GM23338 (cell line): ENCODE measurements at regions not wholly inside any gene's neighbourhood (a gene's known extent, or its start where the extent isn't known, plus 50 kb on each side); places are given as distances from the start of the nearest gene placed in this dataset.

Source experiments
- ATAC-seq: fragments of 200-7000 bp; cut with Tn5 transposase; 3 replicates; pipeline ENCODE4 v1.9.1; 2020
- DNase-seq: peaks from one replicate; pipeline ENCODE4 v3.0.0-alpha.2; 2015; ENCODE audit warnings: low spot score
- H2AFZ ChIP-seq: fragments of 200-600 bp; sonication (generic); 2 replicates; pipeline ENCODE4 v1.8.0; 2016; ENCODE audit warnings: antibody characterized with exemption, mild to moderate bottlenecking, moderate library complexity
- H3F3A ChIP-seq: fragments of 200-600 bp; sonication (generic); replicated peaks from 2 replicates; pipeline ENCODE4 v1.8.0; 2017; ENCODE audit warnings: antibody characterized with exemption, mixed run types, low read depth
- H3K27ac ChIP-seq: fragments of 200-600 bp; sonication (generic); 2 replicates; pipeline ENCODE4 v1.6.1; 2016; ENCODE audit warnings: low read depth
- H3K27me3 ChIP-seq: fragments of 200-600 bp; sonication (generic); 2 replicates; pipeline ENCODE4 v1.8.0; 2016; ENCODE audit warnings: mild to moderate bottlenecking, mixed run types, moderate library complexity; ENCODE audit not compliant: insufficient read depth
- H3K36me3 ChIP-seq: fragments of 200-600 bp; sonication (generic); 2 replicates; pipeline ENCODE4 v1.8.0; 2016; ENCODE audit warnings: mild to moderate bottlenecking; ENCODE audit not compliant: insufficient read depth
- H3K4me1 ChIP-seq: fragments of 200-600 bp; sonication (generic); 2 replicates; pipeline ENCODE4 v1.8.0; 2016; ENCODE audit warnings: mild to moderate bottlenecking, moderate library complexity; ENCODE audit not compliant: insufficient read depth
- H3K4me2 ChIP-seq: fragments of 200-600 bp; sonication (generic); 2 replicates; pipeline ENCODE4 v1.7.1; 2017; ENCODE audit warnings: mixed run types
- H3K4me3 ChIP-seq: fragments of 200-600 bp; sonication (generic); 2 replicates; pipeline ENCODE4 v1.6.1; 2016; ENCODE audit warnings: mixed run types
- H3K79me2 ChIP-seq: fragments of 200-600 bp; sonication (generic); replicated peaks from 2 replicates; pipeline ENCODE4 v1.8.0; 2017; ENCODE audit warnings: mild to moderate bottlenecking; ENCODE audit not compliant: insufficient read depth
- H3K9me2 ChIP-seq: fragments of 200-600 bp; sonication (generic); 2 replicates; pipeline ENCODE4 v1.8.0; 2017; ENCODE audit not compliant: insufficient read depth
- H4K20me1 ChIP-seq: fragments of 200-600 bp; sonication (generic); replicated peaks from 2 replicates; pipeline ENCODE4 v1.8.0; 2017; ENCODE audit warnings: mild to moderate bottlenecking; ENCODE audit not compliant: insufficient read depth
- H3K27ac Mint-ChIP-seq: 2 replicates; pipeline ENCODE4 v1.8.0; 2020; ENCODE audit warnings: inconsistent platforms, mild to moderate bottlenecking, moderate library complexity, mixed read lengths
- H3K27me3 Mint-ChIP-seq: 3 replicates; pipeline ENCODE4 v1.8.0; 2022; ENCODE audit warnings: low read depth, mild to moderate bottlenecking, moderate library complexity, mixed read lengths, inconsistent platforms; ENCODE audit not compliant: insufficient read depth, poor library complexity
- H3K36me3 Mint-ChIP-seq: 3 replicates; pipeline ENCODE4 v1.8.0; 2021; ENCODE audit warnings: low read depth, mild to moderate bottlenecking, inconsistent platforms, moderate library complexity, mixed read lengths
- H3K4me1 Mint-ChIP-seq: 3 replicates; pipeline ENCODE4 v1.8.0; 2020; ENCODE audit warnings: mild to moderate bottlenecking, inconsistent platforms, mixed read lengths
- H3K4me3 Mint-ChIP-seq: 3 replicates; pipeline ENCODE4 v1.8.0; 2021; ENCODE audit warnings: moderate library complexity, mild to moderate bottlenecking, inconsistent platforms, mixed read lengths
- H3K9me3 Mint-ChIP-seq: 3 replicates; pipeline ENCODE4 v1.8.0; 2020; ENCODE audit warnings: moderate library complexity, mild to moderate bottlenecking, inconsistent platforms, mixed read lengths
- CREB1 ChIP-seq: fragments of 250-450 bp; sonication (Bioruptor Pico); IDR thresholded peaks from 2 replicates; pipeline ENCODE4 v1.5.0; 2020; ENCODE audit warnings: low read depth, mild to moderate bottlenecking, moderate library complexity
- EZH2 ChIP-seq: fragments of 200-600 bp; sonication (generic); IDR thresholded peaks from one replicate; pipeline ENCODE4 v1.8.0; 2017; ENCODE audit warnings: antibody characterized with exemption, mild to moderate bottlenecking, low read depth; ENCODE audit not compliant: unreplicated experiment
- EZH2phosphoT487 ChIP-seq: fragments of 200-600 bp; sonication (generic); IDR thresholded peaks from one replicate; pipeline ENCODE4 v1.8.1; 2018; ENCODE audit warnings: antibody characterized with exemption; ENCODE audit not compliant: unreplicated experiment
- JUNB ChIP-seq: IDR thresholded peaks from one replicate; pipeline ENCODE4 v1.6.1; 2016; ENCODE audit warnings: antibody characterized with exemption; ENCODE audit not compliant: unreplicated experiment
- NANOG ChIP-seq: IDR thresholded peaks from 2 replicates; pipeline ENCODE4 v1.6.1; 2016; ENCODE audit warnings: antibody characterized with exemption, borderline replicate concordance
- POLR2AphosphoS5 ChIP-seq: IDR thresholded peaks from 2 replicates; pipeline ENCODE4 v1.6.1; 2016; ENCODE audit warnings: antibody characterized with exemption, low read depth
- REST ChIP-seq: IDR thresholded peaks from one replicate; pipeline ENCODE4 v1.6.1; 2018; ENCODE audit warnings: antibody characterized with exemption; ENCODE audit not compliant: unreplicated experiment
- STAT1 ChIP-seq: IDR thresholded peaks from one replicate; pipeline ENCODE4 v1.6.1; 2016; ENCODE audit warnings: antibody characterized with exemption; ENCODE audit not compliant: unreplicated experiment
- ZNF114 ChIP-seq: fragments of 250-450 bp; sonication (Bioruptor Pico); IDR thresholded peaks from 2 replicates; pipeline ENCODE4 v1.5.0; 2020; ENCODE audit warnings: mild to moderate bottlenecking, moderate library complexity
- ZNF331 ChIP-seq: fragments of 250-450 bp; sonication (Bioruptor Pico); IDR thresholded peaks from 2 replicates; pipeline ENCODE4 v1.5.0; 2020; ENCODE audit warnings: low read depth, mild to moderate bottlenecking, moderate library complexity
- TF ChIP-seq, protein P1 (sequence below), 2 experiments: fragments of 200-600 bp in 1 of 2; sonication (generic) in 1 of 2; conservative IDR thresholded peaks; 2 replicates each; pipeline versions ENCODE4 v1.5.1 to v1.6.1; 2016 to 2017; ENCODE audit warnings: antibody characterized with exemption in 2 of 2, low read depth in 2 of 2, mild to moderate bottlenecking in 2 of 2, moderate library complexity in 1 of 2
- TF ChIP-seq, protein P2 (sequence below): fragments of 250-450 bp; sonication (Bioruptor Pico); IDR thresholded peaks from 2 replicates; pipeline ENCODE4 v1.5.0; 2020; ENCODE audit warnings: mild to moderate bottlenecking, moderate library complexity
- TF ChIP-seq, protein P3 (sequence below): IDR thresholded peaks from 2 replicates; pipeline ENCODE4 v1.6.1; 2016; ENCODE audit warnings: antibody characterized with exemption

- DNase-seq (no peak), ATAC-seq (no peak)
- Histone ChIP-seq H3K9me2 (no peaks in the 10 kb centered on the region), H3K27me3 (peaks cover 92% of the 10 kb centered on the region), H4K20me1 (peaks cover 3% of the 10 kb centered on the region; the same call in 1 of the 2 replicates), H3K79me2 (no peaks in the 10 kb centered on the region), H3K4me1 (peaks cover 10% of the 10 kb centered on the region; the same call in 1 of the 2 replicates), H3K36me3 (no peaks in the 10 kb centered on the region), H3K4me3 (no peak overlapping the region), H3K27ac (no peak overlapping the region), H2AFZ (no peak overlapping the region), H3F3A (no peaks in the 10 kb centered on the region), H3K4me2 (no peak overlapping the region)
- Mint-ChIP-seq H3K27ac (no peak overlapping the region), H3K9me3 (no peaks in the 10 kb centered on the region; the same call in 2 of the 3 replicates), H3K36me3 (no peaks in the 10 kb centered on the region), H3K4me1 (peaks cover 19% of the 10 kb centered on the region), H3K27me3 (peaks cover 61% of the 10 kb centered on the region), H3K4me3 (no peak overlapping the region)
- TF ChIP-seq EZH2 (no peak), EZH2phosphoT487 (no peak), ZNF114 (no peak), CREB1 (no peak), JUNB (no peak), POLR2AphosphoS5 (no peak), ZNF331 (CRISPR knock-in tag) (no peak), REST (no peak), NANOG (no peak), STAT1 (no peak)
- TF ChIP-seq, protein P1, sequence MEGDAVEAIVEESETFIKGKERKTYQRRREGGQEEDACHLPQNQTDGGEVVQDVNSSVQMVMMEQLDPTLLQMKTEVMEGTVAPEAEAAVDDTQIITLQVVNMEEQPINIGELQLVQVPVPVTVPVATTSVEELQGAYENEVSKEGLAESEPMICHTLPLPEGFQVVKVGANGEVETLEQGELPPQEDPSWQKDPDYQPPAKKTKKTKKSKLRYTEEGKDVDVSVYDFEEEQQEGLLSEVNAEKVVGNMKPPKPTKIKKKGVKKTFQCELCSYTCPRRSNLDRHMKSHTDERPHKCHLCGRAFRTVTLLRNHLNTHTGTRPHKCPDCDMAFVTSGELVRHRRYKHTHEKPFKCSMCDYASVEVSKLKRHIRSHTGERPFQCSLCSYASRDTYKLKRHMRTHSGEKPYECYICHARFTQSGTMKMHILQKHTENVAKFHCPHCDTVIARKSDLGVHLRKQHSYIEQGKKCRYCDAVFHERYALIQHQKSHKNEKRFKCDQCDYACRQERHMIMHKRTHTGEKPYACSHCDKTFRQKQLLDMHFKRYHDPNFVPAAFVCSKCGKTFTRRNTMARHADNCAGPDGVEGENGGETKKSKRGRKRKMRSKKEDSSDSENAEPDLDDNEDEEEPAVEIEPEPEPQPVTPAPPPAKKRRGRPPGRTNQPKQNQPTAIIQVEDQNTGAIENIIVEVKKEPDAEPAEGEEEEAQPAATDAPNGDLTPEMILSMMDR (conservative IDR thresholded peaks at IDR 0.05; ENCODE audit: low read depth in 2 of 2): no peak
- TF ChIP-seq, protein P2, sequence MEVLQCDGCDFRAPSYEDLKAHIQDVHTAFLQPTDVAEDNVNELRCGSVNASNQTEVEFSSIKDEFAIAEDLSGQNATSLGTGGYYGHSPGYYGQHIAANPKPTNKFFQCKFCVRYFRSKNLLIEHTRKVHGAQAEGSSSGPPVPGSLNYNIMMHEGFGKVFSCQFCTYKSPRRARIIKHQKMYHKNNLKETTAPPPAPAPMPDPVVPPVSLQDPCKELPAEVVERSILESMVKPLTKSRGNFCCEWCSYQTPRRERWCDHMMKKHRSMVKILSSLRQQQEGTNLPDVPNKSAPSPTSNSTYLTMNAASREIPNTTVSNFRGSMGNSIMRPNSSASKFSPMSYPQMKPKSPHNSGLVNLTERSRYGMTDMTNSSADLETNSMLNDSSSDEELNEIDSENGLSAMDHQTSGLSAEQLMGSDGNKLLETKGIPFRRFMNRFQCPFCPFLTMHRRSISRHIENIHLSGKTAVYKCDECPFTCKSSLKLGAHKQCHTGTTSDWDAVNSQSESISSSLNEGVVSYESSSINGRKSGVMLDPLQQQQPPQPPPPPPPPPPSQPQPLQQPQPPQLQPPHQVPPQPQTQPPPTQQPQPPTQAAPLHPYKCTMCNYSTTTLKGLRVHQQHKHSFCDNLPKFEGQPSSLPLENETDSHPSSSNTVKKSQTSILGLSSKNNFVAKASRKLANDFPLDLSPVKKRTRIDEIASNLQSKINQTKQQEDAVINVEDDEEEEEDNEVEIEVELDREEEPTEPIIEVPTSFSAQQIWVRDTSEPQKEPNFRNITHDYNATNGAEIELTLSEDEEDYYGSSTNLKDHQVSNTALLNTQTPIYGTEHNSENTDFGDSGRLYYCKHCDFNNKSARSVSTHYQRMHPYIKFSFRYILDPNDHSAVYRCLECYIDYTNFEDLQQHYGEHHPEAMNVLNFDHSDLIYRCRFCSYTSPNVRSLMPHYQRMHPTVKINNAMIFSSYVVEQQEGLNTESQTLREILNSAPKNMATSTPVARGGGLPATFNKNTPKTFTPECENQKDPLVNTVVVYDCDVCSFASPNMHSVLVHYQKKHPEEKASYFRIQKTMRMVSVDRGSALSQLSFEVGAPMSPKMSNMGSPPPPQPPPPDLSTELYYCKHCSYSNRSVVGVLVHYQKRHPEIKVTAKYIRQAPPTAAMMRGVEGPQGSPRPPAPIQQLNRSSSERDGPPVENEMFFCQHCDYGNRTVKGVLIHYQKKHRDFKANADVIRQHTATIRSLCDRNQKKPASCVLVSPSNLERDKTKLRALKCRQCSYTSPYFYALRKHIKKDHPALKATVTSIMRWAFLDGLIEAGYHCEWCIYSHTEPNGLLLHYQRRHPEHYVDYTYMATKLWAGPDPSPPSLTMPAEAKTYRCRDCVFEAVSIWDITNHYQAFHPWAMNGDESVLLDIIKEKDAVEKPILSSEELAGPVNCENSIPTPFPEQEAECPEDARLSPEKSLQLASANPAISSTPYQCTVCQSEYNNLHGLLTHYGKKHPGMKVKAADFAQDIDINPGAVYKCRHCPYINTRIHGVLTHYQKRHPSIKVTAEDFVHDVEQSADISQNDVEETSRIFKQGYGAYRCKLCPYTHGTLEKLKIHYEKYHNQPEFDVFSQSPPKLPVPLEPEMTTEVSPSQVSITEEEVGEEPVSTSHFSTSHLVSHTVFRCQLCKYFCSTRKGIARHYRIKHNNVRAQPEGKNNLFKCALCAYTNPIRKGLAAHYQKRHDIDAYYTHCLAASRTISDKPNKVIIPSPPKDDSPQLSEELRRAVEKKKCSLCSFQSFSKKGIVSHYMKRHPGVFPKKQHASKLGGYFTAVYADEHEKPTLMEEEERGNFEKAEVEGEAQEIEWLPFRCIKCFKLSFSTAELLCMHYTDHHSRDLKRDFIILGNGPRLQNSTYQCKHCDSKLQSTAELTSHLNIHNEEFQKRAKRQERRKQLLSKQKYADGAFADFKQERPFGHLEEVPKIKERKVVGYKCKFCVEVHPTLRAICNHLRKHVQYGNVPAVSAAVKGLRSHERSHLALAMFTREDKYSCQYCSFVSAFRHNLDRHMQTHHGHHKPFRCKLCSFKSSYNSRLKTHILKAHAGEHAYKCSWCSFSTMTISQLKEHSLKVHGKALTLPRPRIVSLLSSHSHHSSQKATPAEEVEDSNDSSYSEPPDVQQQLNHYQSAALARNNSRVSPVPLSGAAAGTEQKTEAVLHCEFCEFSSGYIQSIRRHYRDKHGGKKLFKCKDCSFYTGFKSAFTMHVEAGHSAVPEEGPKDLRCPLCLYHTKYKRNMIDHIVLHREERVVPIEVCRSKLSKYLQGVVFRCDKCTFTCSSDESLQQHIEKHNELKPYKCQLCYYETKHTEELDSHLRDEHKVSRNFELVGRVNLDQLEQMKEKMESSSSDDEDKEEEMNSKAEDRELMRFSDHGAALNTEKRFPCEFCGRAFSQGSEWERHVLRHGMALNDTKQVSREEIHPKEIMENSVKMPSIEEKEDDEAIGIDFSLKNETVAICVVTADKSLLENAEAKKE: no peak
- TF ChIP-seq, protein P3, sequence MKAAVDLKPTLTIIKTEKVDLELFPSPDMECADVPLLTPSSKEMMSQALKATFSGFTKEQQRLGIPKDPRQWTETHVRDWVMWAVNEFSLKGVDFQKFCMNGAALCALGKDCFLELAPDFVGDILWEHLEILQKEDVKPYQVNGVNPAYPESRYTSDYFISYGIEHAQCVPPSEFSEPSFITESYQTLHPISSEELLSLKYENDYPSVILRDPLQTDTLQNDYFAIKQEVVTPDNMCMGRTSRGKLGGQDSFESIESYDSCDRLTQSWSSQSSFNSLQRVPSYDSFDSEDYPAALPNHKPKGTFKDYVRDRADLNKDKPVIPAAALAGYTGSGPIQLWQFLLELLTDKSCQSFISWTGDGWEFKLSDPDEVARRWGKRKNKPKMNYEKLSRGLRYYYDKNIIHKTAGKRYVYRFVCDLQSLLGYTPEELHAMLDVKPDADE: no peak
Observed at GRCh38 chr7:91352091-91352490, 87.9 kb downstream of the FZD1 start.
